ENCODE measurements at regions not wholly inside any gene's neighbourhood (a gene's known extent, or its start where the extent isn't known, plus 50 kb on each side); places are given as distances from the start of the nearest gene placed in this dataset.

DNA sequence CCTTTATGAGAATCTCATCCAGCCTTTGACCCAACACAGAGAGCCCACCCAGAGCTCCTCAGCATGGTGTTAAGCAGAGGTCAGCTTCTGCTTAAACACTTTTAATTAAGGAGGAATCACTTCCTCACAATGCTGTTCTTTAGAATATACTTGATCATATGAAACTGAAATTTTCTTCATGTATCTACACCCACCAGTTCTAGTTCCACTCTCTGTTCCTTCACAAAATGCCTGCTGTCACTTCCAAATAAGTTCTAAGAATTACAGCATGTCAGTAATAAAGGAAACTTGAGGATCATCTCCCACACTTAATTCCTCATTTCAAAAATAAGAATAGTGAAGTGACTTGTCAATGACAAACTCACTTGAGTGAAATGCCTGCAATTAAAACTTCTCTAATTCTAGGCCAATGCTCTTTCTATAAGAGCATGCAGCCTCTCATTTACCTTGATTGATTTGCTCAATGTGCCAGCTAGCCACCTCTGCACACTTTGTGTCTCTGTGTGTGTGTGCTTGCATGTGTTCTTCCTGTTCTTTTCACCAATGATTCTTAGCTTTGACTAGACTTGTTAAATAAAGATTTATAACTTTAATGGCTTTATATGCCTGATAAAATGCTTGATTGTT lies 356.3 kb downstream of the PLPP3 start:
- no peak for DNase-seq (ENCODE audit: low spot score)

DNA sequence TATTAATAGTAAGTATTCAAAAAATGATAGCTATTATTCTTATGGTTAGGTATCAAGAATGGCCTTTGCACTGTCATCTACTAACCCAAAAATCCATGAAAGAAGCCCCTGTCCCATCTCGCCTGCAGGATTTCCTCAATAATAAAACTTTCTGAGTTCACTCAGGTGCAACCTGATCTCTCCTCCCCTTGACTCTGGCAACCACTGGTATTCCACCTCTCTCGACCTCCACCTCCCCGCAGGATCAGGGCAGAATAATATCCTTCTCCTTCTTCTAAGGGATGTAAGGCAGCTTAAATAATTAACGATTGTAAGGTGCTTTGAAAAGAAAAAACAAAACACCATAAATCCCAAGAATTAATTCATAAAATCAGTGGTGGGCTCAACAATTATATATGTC lies 359.3 kb downstream of the PLPP3 start:
- DNase-seq (ENCODE audit: low spot score), result no peak

DNA sequence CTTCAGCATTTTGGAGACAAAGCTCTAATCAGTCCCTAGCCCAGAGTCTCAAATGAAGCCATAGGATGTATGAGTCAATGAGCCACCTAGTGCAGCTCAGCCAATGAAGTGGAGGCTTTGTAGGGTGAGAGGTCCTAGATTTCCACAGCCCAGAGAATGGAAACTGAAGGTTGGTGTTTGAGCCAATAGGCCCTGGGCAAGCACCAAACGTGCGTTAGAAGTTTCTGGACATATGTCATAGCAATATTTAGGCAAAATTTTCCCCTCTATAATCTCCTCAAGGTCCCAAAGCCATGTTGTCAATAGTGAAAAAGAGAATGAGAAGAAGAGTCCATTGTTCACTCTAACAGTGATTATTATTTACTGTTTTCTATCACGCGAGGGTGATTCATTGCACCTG lies 361.3 kb downstream of the PLPP3 start:
- DNase-seq (ENCODE audit: low spot score), result no peak

DNA sequence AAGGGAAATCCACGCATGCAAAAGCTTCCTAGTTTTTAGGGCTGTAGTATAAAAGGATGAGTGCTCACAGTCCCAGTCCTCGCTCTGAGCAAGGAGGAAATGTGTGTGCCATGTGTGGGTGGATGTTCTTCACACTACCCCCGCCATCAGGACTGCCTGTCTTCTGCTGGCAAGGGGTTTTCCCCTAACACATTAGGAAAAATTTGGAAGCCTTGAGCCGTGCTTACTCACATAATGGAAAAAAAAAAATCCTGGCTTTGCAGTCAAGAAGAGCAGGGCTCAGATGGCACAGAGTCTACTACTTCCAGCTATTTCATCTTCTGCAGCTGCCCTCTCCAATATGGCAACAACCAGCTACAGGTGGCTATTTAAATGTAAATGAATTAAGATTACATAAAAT lies 363.1 kb downstream of the PLPP3 start:
- no peak for DNase-seq (ENCODE audit: low spot score)

DNA sequence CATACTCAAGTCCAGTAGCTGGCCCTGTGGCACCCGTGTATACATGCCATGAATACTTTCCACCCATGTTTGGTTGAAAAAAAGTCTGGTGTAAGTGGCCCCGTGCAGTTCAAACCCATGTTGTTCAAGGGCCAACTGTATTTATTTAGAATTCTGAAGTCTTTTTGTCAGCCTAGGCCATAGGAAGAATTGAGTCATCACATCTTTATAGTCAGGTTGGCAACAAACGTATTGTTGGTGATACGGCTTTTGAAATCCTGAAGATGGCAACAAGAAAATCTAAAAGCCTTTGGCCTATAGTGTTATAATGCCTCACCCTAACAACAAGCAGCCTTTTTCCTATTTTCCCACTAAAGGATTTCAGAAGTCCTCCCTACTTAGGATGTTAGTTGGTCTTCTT lies 363.6 kb downstream of the PLPP3 start:
- DNase-seq (ENCODE audit: low spot score), result no peak

DNA sequence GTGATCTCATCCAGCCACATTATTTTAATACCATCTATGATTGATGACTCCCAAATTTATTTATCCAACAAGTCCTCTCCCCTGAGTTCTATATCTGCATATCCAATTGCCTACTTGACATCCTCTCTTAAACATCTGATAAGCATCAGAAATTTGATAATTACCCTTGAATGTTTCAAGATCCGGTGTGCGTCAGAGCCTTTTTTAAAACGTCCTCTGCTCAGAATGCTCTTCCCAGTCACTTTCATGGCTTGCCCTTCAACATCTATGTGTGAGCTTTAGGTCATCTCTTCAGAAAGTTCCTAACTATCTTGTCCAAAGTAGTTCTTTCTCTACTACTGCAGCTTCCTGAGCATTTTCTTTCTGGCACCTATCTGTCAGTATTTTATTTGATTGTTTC lies 364.3 kb downstream of the PLPP3 start:
- DNase-seq (ENCODE audit: low spot score), result no peak

DNA sequence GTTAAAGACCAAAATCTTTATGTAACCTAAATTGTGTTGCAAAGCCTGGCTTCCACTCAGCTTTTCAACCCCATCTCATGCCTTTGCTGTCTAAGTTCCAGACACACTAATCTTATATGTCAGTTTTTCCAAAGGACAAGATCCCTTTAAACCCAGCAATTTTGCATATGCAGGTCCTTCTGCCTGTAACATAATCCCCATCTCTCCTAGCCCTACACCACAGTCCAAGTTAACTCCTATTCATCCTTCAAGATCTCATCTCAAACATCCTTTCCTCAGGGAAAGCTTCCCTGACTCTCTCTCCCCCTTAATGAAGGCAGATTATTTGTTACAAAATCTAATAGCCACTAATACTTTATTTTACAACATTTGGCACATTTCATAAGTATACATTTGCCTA lies 366.3 kb downstream of the PLPP3 start:
- DNase-seq (ENCODE audit: low spot score), result no peak

DNA sequence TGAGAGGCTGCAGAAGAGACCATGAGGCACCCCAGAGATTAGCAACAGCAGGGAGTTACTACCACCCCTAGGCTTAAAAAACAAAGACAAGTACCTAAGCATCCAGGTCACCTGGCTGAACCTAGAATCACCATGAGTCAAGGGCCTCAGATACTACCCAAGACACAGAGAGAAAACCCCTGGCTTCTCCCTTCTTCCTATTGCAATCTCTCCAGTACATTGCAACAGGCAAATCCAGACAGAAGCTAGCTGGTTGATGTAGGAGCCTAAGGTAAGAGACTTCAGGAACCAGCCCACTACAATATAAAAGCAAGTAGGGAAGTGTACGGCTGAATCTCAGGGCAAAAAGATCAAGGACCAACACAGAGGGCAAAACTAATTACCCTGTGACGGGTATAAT lies 367.2 kb downstream of the PLPP3 start:
- DNase-seq (ENCODE audit: low spot score), result no peak

DNA sequence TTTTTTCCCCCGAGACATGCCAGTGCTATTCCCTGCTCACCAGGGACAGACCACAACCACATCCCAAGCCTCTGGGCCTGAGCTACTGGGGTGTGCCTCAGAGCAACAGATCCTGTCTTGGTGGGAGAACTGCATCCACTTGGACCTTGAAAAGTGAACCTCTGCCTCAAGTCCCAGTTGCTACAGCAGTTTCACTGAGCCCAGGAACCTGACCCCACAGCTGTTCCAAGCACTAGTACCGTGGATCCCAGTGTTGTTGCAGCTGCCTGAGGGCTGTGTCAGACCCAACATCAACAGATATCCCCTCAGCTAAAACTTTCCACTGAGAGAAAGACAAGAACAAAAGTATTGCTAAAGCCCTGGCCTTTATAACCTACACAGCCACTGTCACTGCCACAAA lies 373.0 kb downstream of the PLPP3 start:
- no peak for DNase-seq (ENCODE audit: low spot score)

DNA sequence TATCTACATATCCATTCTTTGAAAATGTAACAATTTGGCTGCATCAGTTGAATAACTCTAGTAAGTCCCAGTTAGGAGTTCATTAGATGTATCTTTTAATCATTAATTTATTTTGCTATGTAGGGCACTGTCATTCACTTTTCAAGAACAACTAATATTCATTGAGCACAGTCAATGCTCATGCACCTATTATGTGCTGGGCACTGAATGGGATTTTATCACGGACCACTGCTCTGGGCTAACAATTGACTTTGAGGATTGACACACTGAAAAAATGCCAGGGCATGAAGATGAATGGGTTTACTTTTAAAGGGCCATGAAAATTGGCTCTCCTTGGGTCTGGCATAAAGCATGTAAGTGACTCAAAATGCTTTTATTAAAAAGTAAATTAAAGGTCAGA lies 375.2 kb downstream of the PLPP3 start:
- DNase-seq (ENCODE audit: low spot score), result no peak

DNA sequence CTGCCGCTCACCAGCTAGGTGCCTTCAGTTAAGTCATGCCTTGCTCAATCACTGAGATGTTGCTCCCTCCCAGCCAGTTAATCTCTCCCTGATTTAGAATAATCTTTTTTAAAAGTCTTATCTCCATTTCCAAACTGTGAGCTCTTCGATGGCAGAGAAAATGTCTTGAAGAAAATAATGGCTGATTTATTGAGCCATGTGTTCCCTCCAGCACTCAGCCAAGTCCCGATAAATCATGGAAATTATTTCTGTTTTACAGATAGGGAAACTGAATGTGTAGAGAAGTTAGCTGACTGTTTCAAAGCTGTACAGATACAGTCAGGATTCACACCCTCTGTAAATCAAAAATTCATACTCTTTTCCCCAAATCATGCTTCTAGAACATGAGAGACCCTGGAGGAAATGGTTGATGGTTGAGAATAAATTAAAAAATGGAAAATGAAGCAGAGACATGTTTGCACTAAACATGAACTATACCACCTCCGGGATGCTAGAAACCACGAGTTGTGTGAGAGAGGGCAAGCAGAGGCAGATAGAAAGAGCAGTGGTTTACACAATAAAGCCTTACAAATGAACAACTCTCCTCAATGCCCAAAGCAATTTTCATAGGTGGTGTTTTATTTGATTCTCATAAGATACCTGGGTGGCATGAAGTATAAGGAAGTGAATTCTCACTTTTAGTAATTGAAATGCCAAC lies 376.4 kb downstream of the PLPP3 start:
- DNase-seq (ENCODE audit: low spot score), result no peak

DNA sequence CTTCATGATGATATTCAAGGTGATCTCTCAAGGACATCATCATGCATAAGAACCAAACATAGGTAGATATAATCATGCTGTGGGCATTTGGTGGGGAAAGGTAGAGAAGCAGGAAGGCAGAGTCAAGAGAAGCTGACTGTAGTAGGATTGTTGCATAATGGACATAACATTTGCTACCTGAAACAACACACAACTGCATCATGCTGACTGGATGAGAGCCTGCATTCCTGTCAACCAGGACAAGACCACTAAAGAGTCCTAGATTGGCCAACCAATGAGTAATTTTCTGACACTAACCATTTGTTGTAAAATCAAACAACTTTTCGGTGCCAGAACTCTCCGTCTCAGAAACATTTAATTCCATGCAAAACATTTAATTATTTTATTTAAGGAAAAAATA lies 377.2 kb downstream of the PLPP3 start:
- no peak for DNase-seq (ENCODE audit: low spot score)

DNA sequence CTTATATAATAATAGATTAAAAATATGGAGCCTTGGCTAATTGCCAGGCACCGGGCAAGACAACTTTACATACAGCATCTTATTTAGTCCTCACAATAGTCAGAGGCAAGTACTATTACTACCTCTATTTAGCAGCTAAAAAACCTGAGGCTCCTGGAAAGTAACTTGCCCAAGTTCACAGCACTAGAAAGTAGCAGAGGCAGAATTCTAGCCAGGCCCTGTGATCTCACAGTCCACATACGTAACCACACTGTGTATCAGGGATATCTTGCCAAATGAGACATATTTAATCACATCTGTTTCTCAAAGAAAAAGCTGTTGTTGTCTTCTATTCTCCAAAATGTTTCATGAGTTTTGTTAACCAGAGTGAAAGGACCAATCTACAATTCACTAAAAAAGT lies 378.5 kb downstream of the PLPP3 start:
- DNase-seq (ENCODE audit: low spot score), result no peak

DNA sequence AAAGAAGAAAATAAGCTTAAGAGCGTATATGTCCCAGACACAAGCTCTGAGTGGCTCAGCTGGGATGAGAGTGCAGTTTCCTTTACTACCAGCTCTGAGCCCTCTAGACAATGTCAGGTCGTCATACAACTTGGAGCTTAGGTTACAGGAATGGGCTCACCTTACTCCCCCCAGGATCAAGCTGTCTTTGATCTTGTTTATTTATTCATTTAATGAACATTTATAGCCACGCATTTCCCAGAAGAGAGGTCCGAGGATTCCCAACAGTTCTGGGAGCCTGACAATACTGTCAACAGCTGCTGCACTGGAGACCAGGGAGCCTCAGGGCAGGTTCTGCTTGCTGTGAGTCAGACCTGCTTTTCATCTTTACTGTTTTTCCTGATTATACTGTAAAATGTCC lies 378.9 kb downstream of the PLPP3 start:
- DNase-seq (ENCODE audit: low spot score), result no peak

DNA sequence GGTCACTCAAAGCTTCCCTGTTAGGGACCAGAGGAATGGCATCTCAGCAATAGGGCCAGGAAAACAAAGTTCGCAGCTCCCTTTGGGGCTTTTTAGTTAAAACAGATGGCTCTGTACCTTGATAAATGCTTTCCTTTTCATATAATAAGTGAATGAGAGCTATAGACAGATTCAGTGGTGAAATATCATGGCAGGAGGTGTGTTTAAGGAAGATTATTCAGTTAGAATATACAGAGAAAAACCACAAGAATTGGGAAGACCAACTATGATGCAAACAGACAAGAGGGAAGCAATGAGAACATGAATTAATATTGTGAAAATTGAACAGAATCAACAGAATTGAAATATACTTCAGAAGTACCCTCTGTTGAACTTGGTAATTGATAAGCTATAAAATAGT lies 379.4 kb downstream of the PLPP3 start:
- no peak for DNase-seq (ENCODE audit: low spot score)

DNA sequence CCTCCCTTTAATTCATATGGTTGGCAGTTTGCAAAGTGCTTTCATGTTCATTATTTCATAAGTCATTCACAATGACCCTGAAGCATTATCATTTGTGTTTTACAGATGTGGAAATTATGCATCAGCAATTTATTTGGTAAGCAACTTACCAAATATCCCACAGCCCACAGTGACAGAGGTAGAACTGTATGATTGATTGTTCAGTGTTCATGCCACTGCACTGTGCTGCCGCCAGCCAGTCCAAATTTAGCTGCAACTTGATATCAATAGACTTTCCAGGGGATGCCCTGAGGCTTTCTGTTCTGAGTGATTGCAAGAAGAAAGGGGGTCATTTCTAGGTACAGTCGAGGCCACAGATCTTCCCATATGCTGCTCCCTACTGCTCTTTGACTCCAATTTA lies 380.3 kb downstream of the PLPP3 start:
- DNase-seq (ENCODE audit: low spot score), result no peak

DNA sequence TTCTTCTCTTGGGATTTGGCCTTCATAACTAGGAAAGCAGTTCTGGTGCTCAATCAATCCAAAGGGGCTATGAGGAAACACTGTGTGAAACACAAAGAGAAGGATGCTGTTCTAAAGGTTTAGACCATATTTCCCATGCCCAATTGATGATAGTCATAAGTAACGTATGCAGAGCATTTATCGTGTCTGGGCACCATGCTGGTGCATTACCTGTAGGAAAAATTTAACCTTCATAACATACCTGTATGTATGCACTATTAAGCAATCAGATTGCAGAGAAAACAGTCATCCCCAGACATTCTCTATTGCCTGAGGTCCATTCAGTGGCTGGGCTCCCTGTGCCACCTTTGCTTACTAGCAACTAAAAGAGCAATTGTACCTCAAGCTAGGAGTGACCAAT lies 381.4 kb downstream of the PLPP3 start:
- DNase-seq (ENCODE audit: low spot score), result no peak

DNA sequence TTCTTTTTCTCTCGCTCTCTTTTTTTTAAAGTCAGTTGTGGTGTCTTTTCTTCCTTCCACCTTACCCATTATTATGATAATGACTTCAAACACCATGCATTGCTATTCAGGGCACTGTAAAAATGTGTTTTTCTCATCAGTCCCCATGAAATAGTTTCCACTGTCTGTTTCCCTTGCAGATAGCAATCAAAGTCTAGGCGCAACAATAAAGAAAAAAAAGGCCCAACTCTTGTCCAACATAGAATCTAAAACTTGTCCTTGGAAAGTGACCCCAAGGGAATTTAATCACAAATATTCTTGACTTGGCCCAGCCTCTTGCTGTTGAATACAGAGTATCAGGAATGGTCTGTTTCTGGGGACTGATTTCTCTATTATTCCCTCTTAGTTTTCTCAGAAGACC lies 382.5 kb downstream of the PLPP3 start:
- no peak for DNase-seq (ENCODE audit: low spot score)

DNA sequence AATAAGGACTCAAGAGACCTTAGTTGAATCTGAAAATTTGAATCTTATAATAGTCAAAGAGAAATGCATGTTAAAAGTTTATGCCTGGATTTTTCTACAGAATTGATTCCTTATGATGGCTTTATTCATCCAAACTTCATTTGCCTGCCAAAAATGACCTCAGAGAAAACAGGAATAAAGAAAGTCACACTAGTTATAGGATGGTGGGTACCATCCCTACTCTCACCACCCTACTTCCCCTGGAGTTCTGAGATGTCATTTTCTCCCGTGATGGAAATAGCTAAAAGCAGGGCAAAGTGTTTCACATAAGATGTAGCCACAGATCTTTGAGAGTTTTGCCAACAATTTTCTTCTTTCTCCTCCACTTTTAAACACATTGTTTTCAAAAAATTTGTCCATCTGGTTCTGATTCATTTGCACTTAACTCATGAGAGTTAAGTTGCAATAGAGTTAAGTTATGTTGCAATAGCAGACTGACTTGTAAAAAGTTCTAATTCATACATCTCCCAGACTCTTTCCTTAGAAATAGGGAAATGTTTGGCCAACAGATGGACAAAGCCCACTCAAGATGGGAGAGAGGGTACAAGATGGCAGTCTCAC lies 384.6 kb downstream of the PLPP3 start:
- no peak for DNase-seq (ENCODE audit: low spot score)

DNA sequence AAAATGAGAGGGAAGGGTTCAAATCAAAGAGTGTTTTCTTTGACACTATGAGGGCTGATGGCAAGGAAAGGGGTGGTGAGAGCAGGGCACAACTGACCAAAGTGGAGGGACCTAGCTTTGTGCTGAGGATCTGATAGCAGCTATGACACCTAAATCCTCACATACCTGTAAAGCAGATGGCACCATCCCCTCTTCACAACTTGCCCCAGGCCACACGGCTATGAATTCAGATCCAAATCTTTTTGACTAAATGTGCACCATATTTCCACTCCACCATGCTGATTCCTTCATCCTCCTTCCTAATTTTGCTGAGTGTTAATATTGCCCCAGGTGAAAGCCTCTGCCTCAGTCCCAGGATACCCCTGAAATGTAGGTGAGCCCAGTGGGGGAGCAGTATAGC lies 385.7 kb downstream of the PLPP3 start:
- DNase-seq (ENCODE audit: low spot score), result no peak

DNA sequence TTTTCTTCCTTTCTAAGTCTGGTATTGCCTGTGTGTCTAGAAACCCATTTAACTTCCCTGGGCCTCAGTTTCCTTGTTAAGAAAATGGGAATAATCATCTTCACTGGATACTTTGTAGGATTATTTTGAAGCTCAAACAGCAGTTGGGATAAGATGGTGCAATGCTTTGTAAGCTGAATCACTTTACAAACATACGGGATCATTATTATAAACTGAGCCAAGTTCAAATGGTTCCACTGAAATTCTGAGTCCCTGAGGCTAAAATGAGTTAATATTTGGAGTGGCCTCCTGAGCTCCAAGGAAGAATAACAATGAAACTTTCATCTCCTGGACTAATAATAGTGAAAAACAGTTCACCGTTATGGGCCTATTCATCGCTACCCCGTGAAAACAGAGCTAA lies 388.0 kb downstream of the PLPP3 start:
- no peak for DNase-seq (ENCODE audit: low spot score)

DNA sequence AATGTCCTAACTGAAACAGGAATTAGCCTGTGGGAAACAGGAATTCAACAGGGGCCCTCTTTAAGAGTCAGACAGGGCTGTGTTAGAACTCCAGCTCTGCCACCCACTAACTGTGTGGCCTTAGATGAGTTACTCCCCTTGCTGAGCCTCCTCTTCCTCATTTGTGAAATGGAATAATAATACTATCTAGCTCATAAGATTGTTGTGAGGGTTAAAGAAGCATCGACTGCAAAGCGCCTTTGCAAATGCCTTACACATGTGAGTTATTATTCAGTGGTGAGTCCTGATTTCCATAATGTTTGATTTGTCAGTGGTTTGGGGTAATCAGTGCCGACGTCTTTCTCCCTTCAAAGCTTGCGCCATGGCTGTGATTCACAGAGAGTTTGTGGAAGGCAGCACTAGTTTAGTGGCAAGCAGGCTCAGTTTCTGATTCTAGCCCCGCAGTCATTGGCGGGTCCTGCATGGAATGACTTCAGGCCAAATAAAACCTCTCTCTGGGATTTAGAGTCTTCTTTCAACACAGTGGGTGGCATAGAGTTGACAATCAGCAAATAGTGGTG lies 388.5 kb downstream of the PLPP3 start:
- no peak for DNase-seq (ENCODE audit: low spot score)

DNA sequence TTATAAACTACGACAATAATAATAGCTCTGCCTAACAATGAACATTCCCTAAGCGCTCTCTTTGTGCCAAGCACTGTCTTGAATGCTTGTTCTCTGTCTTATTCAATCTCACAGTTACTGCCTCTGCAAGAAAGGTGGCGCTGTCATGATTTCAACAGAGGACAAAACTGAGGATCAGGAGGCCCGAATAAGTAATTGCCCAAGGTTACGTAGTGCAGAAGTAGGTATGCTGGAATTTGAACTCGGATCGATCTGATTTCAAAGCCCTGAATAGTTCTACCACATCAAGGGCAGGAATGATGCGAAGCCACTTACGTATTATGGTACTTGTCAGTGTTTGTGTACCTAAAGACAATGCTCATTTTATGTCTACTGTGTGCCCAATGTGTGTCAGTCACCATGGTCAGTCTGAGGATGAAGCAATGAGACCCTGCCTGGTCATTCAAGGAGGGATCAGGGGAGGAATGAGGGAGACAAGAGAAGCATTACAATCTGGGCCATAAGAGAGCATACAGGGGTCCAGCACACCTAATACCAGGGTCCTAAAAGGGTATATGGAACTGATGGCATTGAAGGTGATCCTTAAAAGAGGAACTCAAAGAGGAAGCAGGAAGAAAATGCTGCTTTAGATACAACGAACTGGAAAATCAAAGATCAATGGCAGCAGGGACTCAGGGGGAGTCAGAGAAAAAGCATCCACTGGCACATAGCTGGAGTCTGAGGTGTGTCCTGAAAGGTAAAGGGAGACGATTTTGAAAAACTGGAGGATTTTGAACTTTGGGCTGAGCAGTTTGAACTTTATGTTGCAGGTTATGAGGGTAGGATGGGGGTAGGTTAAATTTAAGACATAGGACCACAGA lies 389.2 kb downstream of the PLPP3 start:
- peak; percentile 71 for DNase-seq (ENCODE audit: low spot score)

All from globus pallidus (tissue), 1 donor.